HUES48 (cell line): ENCODE measurements at regions not wholly inside any gene's neighbourhood (a gene's known extent, or its start where the extent isn't known, plus 50 kb on each side); places are given as distances from the start of the nearest gene placed in this dataset.
"Not testable (repeated sequence)": the region's sequence is repeated elsewhere in the genome, so short reads cannot be mapped to it uniquely, and the experiment has no call there.

Experiments used
- H3K27ac ChIP-seq: one replicate; pipeline ENCODE4 v1.7.0; 2013; ENCODE audit warnings: low read depth, low read length, inconsistent platforms
- H3K27me3 ChIP-seq: 2 replicates; pipeline ENCODE4 v1.6.1; 2013; ENCODE audit warnings: mild to moderate bottlenecking, low read length; ENCODE audit not compliant: control insufficient read depth, insufficient read depth
- H3K36me3 ChIP-seq: 2 replicates; pipeline ENCODE4 v1.6.1; 2013; ENCODE audit warnings: low read length; ENCODE audit not compliant: control insufficient read depth, insufficient read depth
- H3K4me1 ChIP-seq: 2 replicates; pipeline ENCODE4 v1.6.1; 2013; ENCODE audit warnings: mild to moderate bottlenecking, low read length; ENCODE audit not compliant: control insufficient read depth, insufficient read depth
- H3K4me3 ChIP-seq: 2 replicates; pipeline ENCODE4 v1.5.1; 2013; ENCODE audit warnings: mild to moderate bottlenecking, low read depth, low read length
- H3K9ac ChIP-seq: 2 replicates; pipeline ENCODE4 v1.6.1; 2013; ENCODE audit warnings: mild to moderate bottlenecking, low read depth, low read length, moderate library complexity
- H3K9me3 ChIP-seq: 2 replicates; pipeline ENCODE4 v1.6.1; 2013; ENCODE audit warnings: low read length; ENCODE audit not compliant: control insufficient read depth, insufficient read depth

DNA sequence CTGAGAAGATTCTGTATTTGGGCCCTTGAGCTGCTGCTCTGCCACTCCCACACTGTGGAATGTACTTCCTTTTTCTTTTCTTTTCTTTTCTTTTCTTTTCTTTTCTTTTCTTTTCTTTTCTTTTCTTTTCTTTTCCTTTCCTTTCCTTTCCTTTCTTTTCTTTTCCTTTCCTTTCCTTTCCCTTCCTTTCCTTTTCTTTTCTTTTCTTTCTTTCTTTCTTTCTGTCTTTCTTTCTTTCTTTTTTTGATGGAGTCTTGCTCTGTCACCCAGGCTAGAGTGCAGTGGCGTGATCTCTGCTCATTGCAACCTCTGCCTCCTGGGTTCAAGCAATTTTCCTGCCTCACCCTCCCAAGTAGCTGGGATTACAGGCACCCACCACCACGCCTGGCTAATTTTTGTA is 89.8 kb downstream of the DNAAF6 start:
- not testable (repeated sequence) for H3K36me3 ChIP-seq, H3K27ac ChIP-seq, H3K27me3 ChIP-seq, H3K4me3 ChIP-seq, H3K9ac ChIP-seq, H3K9me3 ChIP-seq
- H3K4me1 ChIP-seq: peaks cover 13% of the 10 kb centered on the region

DNA sequence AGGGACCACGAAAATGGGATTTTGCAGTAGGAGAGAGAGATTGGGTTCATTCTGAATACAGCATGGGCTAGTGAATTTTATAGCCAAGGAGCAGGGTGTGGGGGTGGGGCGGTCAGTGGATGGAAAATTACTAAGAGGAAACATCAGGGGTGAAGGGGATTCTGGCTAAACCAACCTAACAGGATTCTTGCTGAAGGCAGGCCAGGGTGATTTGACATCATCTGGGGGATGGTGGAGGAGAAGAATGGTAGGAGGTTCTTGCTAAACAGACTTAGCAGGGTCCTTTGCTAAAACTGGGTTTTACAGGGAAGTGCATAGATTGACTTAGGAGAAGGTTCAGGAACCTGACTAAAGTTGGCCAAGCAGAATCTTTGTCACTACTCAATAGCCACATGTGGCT is 91.9 kb downstream of the DNAAF6 start:
- Histone ChIP-seq H3K9me3 (no peaks in the 10 kb centered on the region), H3K36me3 (no peaks in the 10 kb centered on the region), H3K4me3 (no peak overlapping the region), H3K27me3 (peaks cover 3% of the 10 kb centered on the region; the same call in 1 of the 2 replicates), H3K4me1 (peaks cover 7% of the 10 kb centered on the region), H3K9ac (no peak overlapping the region), H3K27ac (no peak overlapping the region)

- no peak overlapping the region for H3K4me3 ChIP-seq
- H3K27me3 ChIP-seq: peaks cover 3% of the 10 kb centered on the region; the same call in 1 of the 2 replicates
- H3K27ac ChIP-seq: no peak overlapping the region
- H3K9ac ChIP-seq: no peak overlapping the region
- no peaks in the 10 kb centered on the region for H3K36me3 ChIP-seq
- H3K4me1 ChIP-seq: peaks cover 6% of the 10 kb centered on the region
- H3K9me3 ChIP-seq: no peaks in the 10 kb centered on the region
Observed at GRCh38 chrX:107301253-107301652, 94.8 kb downstream of the DNAAF6 start.

GRCh38 chrX:107304141-107304540 is 97.7 kb downstream of the DNAAF6 start:
- Histone ChIP-seq H3K9ac (no peak overlapping the region), H3K9me3 (no peaks in the 10 kb centered on the region), H3K4me1 (peaks cover 4% of the 10 kb centered on the region; the same call in 1 of the 2 replicates), H3K27me3 (peaks cover 3% of the 10 kb centered on the region; the same call in 1 of the 2 replicates), H3K4me3 (no peak overlapping the region), H3K36me3 (no peaks in the 10 kb centered on the region), H3K27ac (no peak overlapping the region)

- Histone ChIP-seq H3K4me3 (peak overlapping the region; percentile 57; the same call in 1 of the 2 replicates), H3K27me3 (peaks cover 20% of the 10 kb centered on the region), H3K9ac (no peak overlapping the region), H3K9me3 (no peaks in the 10 kb centered on the region), H3K4me1 (no peaks in the 10 kb centered on the region), H3K27ac (no peak overlapping the region), H3K36me3 (no peaks in the 10 kb centered on the region)
Observed at GRCh38 chrX:107323786-107324492, 117.5 kb downstream of the DNAAF6 start.

DNA sequence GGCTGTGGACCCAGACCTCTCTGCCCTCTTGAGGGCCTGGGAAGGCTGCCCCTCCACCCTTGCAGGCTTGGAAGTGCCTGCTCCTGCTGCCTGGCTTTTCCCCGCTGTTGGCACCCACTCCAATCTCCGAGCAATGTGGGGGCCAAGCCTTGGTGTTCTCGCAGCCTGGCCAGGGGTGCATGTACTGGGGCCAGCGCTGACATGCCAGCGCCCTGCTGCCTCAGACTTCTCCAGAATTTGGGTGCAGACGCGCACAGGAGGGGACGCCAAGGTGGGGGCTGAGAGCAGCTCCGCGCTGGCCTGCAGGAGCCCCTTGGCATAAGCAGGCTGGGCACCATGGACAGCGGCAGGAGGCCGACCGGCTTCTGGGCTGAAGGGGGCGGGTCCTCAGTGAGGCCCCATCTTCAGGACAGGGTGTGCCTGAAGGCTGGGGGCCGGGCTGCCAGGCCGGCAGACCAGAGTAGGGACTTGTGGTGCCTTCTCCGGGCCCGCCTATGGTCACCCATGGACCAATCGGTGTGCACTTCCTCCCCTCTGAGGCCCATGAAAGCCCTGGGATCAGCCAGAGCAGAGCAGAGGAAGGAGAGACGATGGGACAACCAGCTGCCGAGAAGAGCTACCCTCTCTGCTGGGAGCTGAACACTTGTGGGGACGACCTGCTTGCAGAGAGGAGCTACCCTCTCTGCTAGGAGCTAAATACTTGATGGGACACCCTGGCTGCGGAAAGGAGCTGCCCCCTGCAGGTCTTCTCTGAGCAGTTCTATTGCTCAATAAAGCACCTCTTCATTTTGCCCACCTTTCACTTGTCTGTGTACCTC is 118.3 kb downstream of the DNAAF6 start:
- Histone ChIP-seq H3K36me3 (no peaks in the 10 kb centered on the region), H3K4me3 (peak overlapping the region; percentile 57), H3K27ac (no peak overlapping the region), H3K9me3 (no peaks in the 10 kb centered on the region), H3K27me3 (peaks cover 20% of the 10 kb centered on the region), H3K4me1 (no peaks in the 10 kb centered on the region), H3K9ac (no peak overlapping the region)

GRCh38 chrX:107325467-107325866 is 119.1 kb downstream of the DNAAF6 start:
- H3K9me3 ChIP-seq: no peaks in the 10 kb centered on the region
- H3K4me3 ChIP-seq: no peak overlapping the region; the same call in 1 of the 2 replicates
- no peak overlapping the region for H3K27ac ChIP-seq
- H3K36me3 ChIP-seq: no peaks in the 10 kb centered on the region
- H3K27me3 ChIP-seq: peaks cover 20% of the 10 kb centered on the region
- no peaks in the 10 kb centered on the region for H3K4me1 ChIP-seq
- no peak overlapping the region for H3K9ac ChIP-seq

DNA sequence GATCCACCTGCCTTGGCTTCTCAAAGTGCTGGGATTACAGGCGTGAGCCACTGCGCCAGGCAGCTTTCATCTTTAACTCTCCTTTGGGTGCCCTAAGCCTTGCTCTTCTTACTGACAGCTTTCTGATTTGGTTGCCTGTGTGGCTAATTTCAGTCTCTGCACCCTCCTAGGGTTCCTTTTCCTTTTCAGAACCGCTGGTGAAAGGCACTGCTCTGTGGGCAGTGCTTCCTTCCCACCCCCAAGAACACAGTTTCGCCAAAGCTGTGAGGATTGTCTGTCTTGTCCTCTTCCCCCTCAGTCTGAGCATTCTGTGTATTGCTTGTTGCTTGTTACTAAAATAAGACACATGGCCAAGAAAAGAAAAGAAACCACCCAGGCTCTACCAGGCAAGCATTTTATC is 101.4 kb upstream of the FRMPD3 start:
- Histone ChIP-seq H3K27ac (no peak overlapping the region), H3K4me3 (no peak overlapping the region), H3K9ac (no peak overlapping the region), H3K27me3 (peaks cover 16% of the 10 kb centered on the region), H3K4me1 (peaks cover 6% of the 10 kb centered on the region; the same call in 1 of the 2 replicates), H3K36me3 (no peaks in the 10 kb centered on the region), H3K9me3 (no peaks in the 10 kb centered on the region)

DNA sequence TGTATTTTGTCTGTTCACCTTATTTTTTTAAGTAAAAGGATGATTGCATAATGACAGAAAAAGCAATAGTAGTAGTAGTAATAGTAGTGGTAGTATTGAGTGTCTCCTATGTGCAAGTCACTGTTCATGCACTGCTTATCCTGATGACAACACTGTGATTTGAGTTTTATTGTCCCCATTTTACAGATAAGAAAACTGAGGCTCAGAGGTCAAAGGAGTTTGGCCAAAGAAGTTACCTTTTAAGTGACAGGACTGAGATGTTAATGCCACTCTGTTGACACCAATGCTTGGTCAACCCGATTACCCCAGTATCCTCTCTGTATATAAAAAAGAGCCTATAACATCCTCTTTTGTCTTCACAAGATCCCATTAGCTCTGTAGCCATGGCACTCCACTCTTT is 100.5 kb upstream of the FRMPD3 start:
- H3K4me3 ChIP-seq: no peak overlapping the region
- no peak overlapping the region for H3K9ac ChIP-seq
- peaks cover 6% of the 10 kb centered on the region; the same call in 1 of the 2 replicates for H3K4me1 ChIP-seq
- H3K27me3 ChIP-seq: peaks cover 20% of the 10 kb centered on the region
- H3K36me3 ChIP-seq: no peaks in the 10 kb centered on the region
- no peak overlapping the region for H3K27ac ChIP-seq
- no peaks in the 10 kb centered on the region for H3K9me3 ChIP-seq

- H3K27ac ChIP-seq: no peak overlapping the region
- peak overlapping the region; percentile 22; the same call in 1 of the 2 replicates for H3K4me3 ChIP-seq
- H3K9me3 ChIP-seq: no peaks in the 10 kb centered on the region
- H3K9ac ChIP-seq: no peak overlapping the region
- H3K27me3 ChIP-seq: peaks cover 59% of the 10 kb centered on the region
- peaks cover 22% of the 10 kb centered on the region for H3K4me1 ChIP-seq
- no peaks in the 10 kb centered on the region for H3K36me3 ChIP-seq
Observed at GRCh38 chrX:107355533-107355932, 93.9 kb upstream of the FRMPD3 start.

DNA sequence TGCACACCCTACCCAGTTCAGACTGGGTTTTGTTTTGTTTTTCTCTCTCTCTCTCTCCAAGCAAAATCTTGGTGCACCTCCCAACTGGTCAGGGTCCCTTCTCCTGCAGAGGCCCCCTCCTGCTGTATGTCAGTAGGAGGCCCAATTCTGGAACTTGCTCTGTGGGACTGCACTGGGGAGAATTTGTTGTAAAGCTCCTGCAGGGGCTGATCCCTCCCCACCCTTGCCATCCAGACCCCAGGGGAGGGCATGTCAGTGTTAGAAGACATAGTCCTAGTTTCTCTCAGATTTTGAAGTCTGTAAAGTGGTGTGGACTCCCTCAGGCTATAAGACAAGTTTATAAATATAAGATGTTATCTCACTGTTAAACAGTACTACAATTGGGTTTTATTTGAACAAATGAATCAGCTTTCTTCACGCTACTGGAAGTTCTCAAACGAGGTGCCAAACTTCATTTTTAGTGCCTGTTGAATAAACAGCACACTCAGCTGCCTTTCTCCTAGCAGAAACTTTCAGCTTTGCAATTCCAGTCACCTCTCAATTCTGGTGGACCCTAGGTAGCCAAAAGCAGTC is 88.6 kb upstream of the FRMPD3 start:
- H3K4me1 ChIP-seq: peaks cover 11% of the 10 kb centered on the region
- no peak overlapping the region for H3K4me3 ChIP-seq

More for the DNA sequence above, 88.6 kb upstream of the FRMPD3 start:
- Histone ChIP-seq H3K9ac (no peak overlapping the region), H3K27me3 (peaks cover 31% of the 10 kb centered on the region), H3K27ac (no peak overlapping the region), H3K36me3 (no peaks in the 10 kb centered on the region), H3K9me3 (no peaks in the 10 kb centered on the region)
